SK-N-MC (cell line): ENCODE measurements at regions not wholly inside any gene's neighbourhood (a gene's known extent, or its start where the extent isn't known, plus 50 kb on each side); places are given as distances from the start of the nearest gene placed in this dataset.
"Not testable (repeated sequence)": the region's sequence is repeated elsewhere in the genome, so short reads cannot be mapped to it uniquely, and the experiment has no call there.

Source experiments
- DNase-seq: peaks from one replicate; pipeline ENCODE4 v3.0.0-alpha.2; 2011; ENCODE audit warnings: low read depth, low spot score
- H3K27ac ChIP-seq: fragments of 200-600 bp; sonication (generic); 2 replicates; pipeline ENCODE4 v1.5.1; 2016; ENCODE audit warnings: mixed run types
- H3K36me3 ChIP-seq: fragments of 200-600 bp; sonication (generic); 2 replicates; pipeline ENCODE4 v1.6.1; 2017; ENCODE audit warnings: antibody characterized with exemption, low read length, mixed read lengths; ENCODE audit not compliant: insufficient read depth
- H3K4me3 ChIP-seq: fragments of 200-600 bp; sonication (generic); 2 replicates; pipeline ENCODE4 v1.5.1; 2016
- H3K9ac ChIP-seq: fragments of 200-600 bp; sonication (generic); 2 replicates; pipeline ENCODE4 v1.8.0; 2017; ENCODE audit warnings: mixed run types, mixed read lengths; ENCODE audit not compliant: insufficient read length
- H3K9me3 ChIP-seq: fragments of 200-600 bp; sonication (generic); 2 replicates; pipeline ENCODE4 v1.6.1; 2017; ENCODE audit warnings: low read depth, mild to moderate bottlenecking, antibody characterized with exemption, low read length, moderate library complexity, mixed read lengths
- EZH2 ChIP-seq: fragments of 200-600 bp; sonication (generic); IDR thresholded peaks from one replicate; pipeline ENCODE4 v1.6.1; 2017; ENCODE audit warnings: antibody characterized with exemption
- FOXP2 ChIP-seq: optimal IDR thresholded peaks from 2 replicates; pipeline ENCODE3; 2011; ENCODE audit warnings: mild to moderate bottlenecking, moderate library complexity; ENCODE audit not compliant: insufficient read depth; ENCODE audit errors: extremely low read length, control extremely low read depth
- POLR2AphosphoS5 ChIP-seq: IDR thresholded peaks from 2 replicates; pipeline ENCODE4 v1.6.1; 2012; ENCODE audit warnings: mild to moderate bottlenecking, low read depth, low read length, borderline replicate concordance

- Histone ChIP-seq H3K9me3 (no peaks in the 10 kb centered on the region), H3K36me3 (no peaks in the 10 kb centered on the region), H3K27ac (no peak overlapping the region), H3K9ac (no peak overlapping the region), H3K4me3 (no peak overlapping the region)
- TF ChIP-seq POLR2AphosphoS5, result no peak
- no peak for TF ChIP-seq EZH2
- no peak for DNase-seq
These were observed 183.9 kb downstream of the MYRFL start for GRCh38 chr12:70008944-70009343.

GRCh38 chr12:70011353-70011752, 186.3 kb downstream of the MYRFL start:
- Histone ChIP-seq H3K36me3 (no peaks in the 10 kb centered on the region), H3K9ac (no peak overlapping the region), H3K9me3 (no peaks in the 10 kb centered on the region), H3K27ac (no peak overlapping the region), H3K4me3 (no peak overlapping the region)
- TF ChIP-seq POLR2AphosphoS5 (no peak), EZH2 (no peak), FOXP2 (no peak)
- DNase-seq, result no peak

GRCh38 chr12:70013016-70013415, 188.0 kb downstream of the MYRFL start:
- DNase-seq, H3K9me3 ChIP-seq, H3K27ac ChIP-seq, H3K9ac ChIP-seq, H3K4me3 ChIP-seq, H3K36me3 ChIP-seq: not testable (repeated sequence)

GRCh38 chr12:70028515-70028914, 203.5 kb downstream of the MYRFL start:
- Histone ChIP-seq H3K27ac (no peak overlapping the region), H3K9me3 (no peaks in the 10 kb centered on the region), H3K36me3 (no peaks in the 10 kb centered on the region), H3K4me3 (no peak overlapping the region), H3K9ac (no peak overlapping the region)
- no peak for TF ChIP-seq POLR2AphosphoS5
- TF ChIP-seq FOXP2, result no peak
- no peak for TF ChIP-seq EZH2
- DNase-seq, result no peak

- Histone ChIP-seq H3K9ac (no peak overlapping the region), H3K36me3 (no peaks in the 10 kb centered on the region), H3K27ac (no peak overlapping the region), H3K9me3 (no peaks in the 10 kb centered on the region), H3K4me3 (no peak overlapping the region)
- TF ChIP-seq EZH2, result no peak
- no peak for TF ChIP-seq FOXP2
- DNase-seq, result no peak
These were observed 203.9 kb downstream of the MYRFL start for GRCh38 chr12:70028918-70029317.

GRCh38 chr12:70031046-70031445, 206.0 kb downstream of the MYRFL start:
- TF ChIP-seq EZH2, result no peak
- TF ChIP-seq POLR2AphosphoS5, result no peak
- no peak for TF ChIP-seq FOXP2
- Histone ChIP-seq H3K4me3 (no peak overlapping the region), H3K9me3 (no peaks in the 10 kb centered on the region), H3K27ac (no peak overlapping the region), H3K9ac (no peak overlapping the region), H3K36me3 (no peaks in the 10 kb centered on the region)
- DNase-seq, result no peak

GRCh38 chr12:70032076-70032475, 207.0 kb downstream of the MYRFL start:
- Histone ChIP-seq H3K9me3 (no peaks in the 10 kb centered on the region), H3K4me3 (no peak overlapping the region), H3K27ac (no peak overlapping the region), H3K9ac (no peak overlapping the region), H3K36me3 (no peaks in the 10 kb centered on the region)
- TF ChIP-seq FOXP2 (no peak), EZH2 (no peak), POLR2AphosphoS5 (no peak)
- DNase-seq, result no peak

- H3K36me3 ChIP-seq, result no peaks in the 10 kb centered on the region
- TF ChIP-seq FOXP2, result no peak
- TF ChIP-seq EZH2, result no peak
- TF ChIP-seq POLR2AphosphoS5, result no peak
- no peaks in the 10 kb centered on the region for H3K9me3 ChIP-seq
- H3K4me3 ChIP-seq, result no peak overlapping the region
- H3K9ac ChIP-seq, result no peak overlapping the region
- H3K27ac ChIP-seq, result no peak overlapping the region
- no peak for DNase-seq
These were observed 208.3 kb downstream of the MYRFL start for GRCh38 chr12:70033310-70033709.

GRCh38 chr12:70040141-70040540, 203.1 kb upstream of the CNOT2 start:
- Histone ChIP-seq H3K4me3 (no peak overlapping the region), H3K9ac (no peak overlapping the region), H3K9me3 (no peaks in the 10 kb centered on the region), H3K36me3 (no peaks in the 10 kb centered on the region), H3K27ac (no peak overlapping the region)
- no peak for DNase-seq
- TF ChIP-seq EZH2 (no peak), FOXP2 (no peak), POLR2AphosphoS5 (no peak)
